BJ (cell line): ENCODE measurements at regions not wholly inside any gene's neighbourhood (a gene's known extent, or its start where the extent isn't known, plus 50 kb on each side); places are given as distances from the start of the nearest gene placed in this dataset.

Experiments
- CTCF ChIA-PET: fragments of 350-600 bp; formaldehyde crosslinking; extraction: SDS; loops from one replicate; lab custom pipeline; 2021; ENCODE audit warnings: antibody characterized with exemption, inconsistent platforms; lab: Yijun Ruan, JAX
- POLR2A ChIA-PET: fragments of 300-600 bp; sonication (Branson Sonifier 250); formaldehyde crosslinking; extraction: SDS; loops from one replicate; lab custom pipeline; 2021; ENCODE audit warnings: antibody characterized with exemption; lab: Charles Lee
- DNase-seq: peaks from one replicate; pipeline ENCODE4 v3.0.0-alpha.2; 2011; ENCODE audit warnings: low read depth
- H3K27me3 ChIP-seq: 2 replicates; pipeline ENCODE4 v1.6.0; 2011; ENCODE audit warnings: low read length; ENCODE audit not compliant: control insufficient read depth, insufficient read depth
- H3K36me3 ChIP-seq: 2 replicates; pipeline ENCODE4 v1.5.1; 2011; ENCODE audit warnings: low read length; ENCODE audit not compliant: control insufficient read depth, insufficient read depth
- H3K4me3 ChIP-seq: 2 replicates; pipeline ENCODE4 v1.5.1; 2011; ENCODE audit warnings: low read depth, mild to moderate bottlenecking, control low read depth, low read length
- CTCF ChIP-seq: IDR thresholded peaks from 2 replicates; pipeline ENCODE4 v1.5.1; 2011; ENCODE audit warnings: low read depth, mild to moderate bottlenecking, control low read depth, inconsistent platforms, low read length, moderate library complexity; ENCODE audit not compliant: insufficient read depth

GRCh38 chr14:43022094-43022800 lies 1415.6 kb downstream of the LRFN5 start:
- ChIA-PET POLR2A (no interaction called here), CTCF (no interaction called here)
- H3K36me3 ChIP-seq, result no peaks in the 10 kb centered on the region
- no peak for TF ChIP-seq CTCF
- no peak for DNase-seq
- no peaks in the 10 kb centered on the region for H3K27me3 ChIP-seq
- no peak overlapping the region for H3K4me3 ChIP-seq

- DNase-seq, result no peak
- ChIA-PET CTCF (no interaction called here), POLR2A (no interaction called here)
- Histone ChIP-seq H3K27me3 (no peaks in the 10 kb centered on the region), H3K4me3 (no peak overlapping the region), H3K36me3 (no peaks in the 10 kb centered on the region)
- no peak for TF ChIP-seq CTCF
Measured at GRCh38 chr14:43019826-43020225, 1413.2 kb downstream of the LRFN5 start.

GRCh38 chr14:43014338-43014737 lies 1407.7 kb downstream of the LRFN5 start:
- POLR2A ChIA-PET, result no interaction called here

GRCh38 chr14:43012817-43013216 lies 1406.1 kb downstream of the LRFN5 start:
- CTCF ChIA-PET, result no interaction called here
- Histone ChIP-seq H3K36me3 (no peaks in the 10 kb centered on the region), H3K27me3 (no peaks in the 10 kb centered on the region), H3K4me3 (no peak overlapping the region)
- POLR2A ChIA-PET, result no interaction called here
- TF ChIP-seq CTCF, result no peak
- DNase-seq, result no peak

More at GRCh38 chr14:43014338-43014737, 1407.7 kb downstream of the LRFN5 start:
- no peak overlapping the region for H3K4me3 ChIP-seq
- TF ChIP-seq CTCF, result no peak
- no peaks in the 10 kb centered on the region for H3K27me3 ChIP-seq
- no peaks in the 10 kb centered on the region for H3K36me3 ChIP-seq
- DNase-seq, result no peak
- CTCF ChIA-PET, result no interaction called here

GRCh38 chr14:43005807-43006206 lies 1399.1 kb downstream of the LRFN5 start:
- CTCF ChIA-PET, result no interaction called here
- no peaks in the 10 kb centered on the region for H3K36me3 ChIP-seq
- TF ChIP-seq CTCF, result no peak
- no peaks in the 10 kb centered on the region for H3K27me3 ChIP-seq
- no peak overlapping the region for H3K4me3 ChIP-seq
- POLR2A ChIA-PET, result no interaction called here
- no peak for DNase-seq
